ENCODE measurements at regions not wholly inside any gene's neighbourhood (a gene's known extent, or its start where the extent isn't known, plus 50 kb on each side); places are given as distances from the start of the nearest gene placed in this dataset.

DNA sequence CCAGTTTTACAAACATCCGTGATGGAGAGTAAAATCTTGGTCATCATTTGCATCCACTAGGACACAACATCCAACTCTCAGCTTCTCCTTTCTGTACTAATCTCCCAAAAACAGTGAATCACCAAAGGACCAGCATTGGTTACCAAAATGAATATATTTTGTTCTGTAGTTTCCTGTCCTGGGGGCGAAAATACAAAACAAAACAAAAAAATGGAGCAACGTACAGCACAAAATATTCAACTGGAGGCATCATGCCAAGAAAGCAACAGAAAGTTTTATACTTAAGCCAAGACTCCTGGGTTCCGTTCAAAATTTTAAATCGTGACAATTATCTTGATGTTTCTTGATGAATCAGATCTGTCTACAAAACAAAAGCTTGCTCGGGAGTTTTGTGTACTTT lies 126.6 kb upstream of the CCDC28A start:
- TF ChIP-seq, protein P1, sequence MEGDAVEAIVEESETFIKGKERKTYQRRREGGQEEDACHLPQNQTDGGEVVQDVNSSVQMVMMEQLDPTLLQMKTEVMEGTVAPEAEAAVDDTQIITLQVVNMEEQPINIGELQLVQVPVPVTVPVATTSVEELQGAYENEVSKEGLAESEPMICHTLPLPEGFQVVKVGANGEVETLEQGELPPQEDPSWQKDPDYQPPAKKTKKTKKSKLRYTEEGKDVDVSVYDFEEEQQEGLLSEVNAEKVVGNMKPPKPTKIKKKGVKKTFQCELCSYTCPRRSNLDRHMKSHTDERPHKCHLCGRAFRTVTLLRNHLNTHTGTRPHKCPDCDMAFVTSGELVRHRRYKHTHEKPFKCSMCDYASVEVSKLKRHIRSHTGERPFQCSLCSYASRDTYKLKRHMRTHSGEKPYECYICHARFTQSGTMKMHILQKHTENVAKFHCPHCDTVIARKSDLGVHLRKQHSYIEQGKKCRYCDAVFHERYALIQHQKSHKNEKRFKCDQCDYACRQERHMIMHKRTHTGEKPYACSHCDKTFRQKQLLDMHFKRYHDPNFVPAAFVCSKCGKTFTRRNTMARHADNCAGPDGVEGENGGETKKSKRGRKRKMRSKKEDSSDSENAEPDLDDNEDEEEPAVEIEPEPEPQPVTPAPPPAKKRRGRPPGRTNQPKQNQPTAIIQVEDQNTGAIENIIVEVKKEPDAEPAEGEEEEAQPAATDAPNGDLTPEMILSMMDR (IDR thresholded peaks at IDR 0.05; ENCODE audit: borderline replicate concordance, extremely low read depth, low read length, poor library complexity, severe bottlenecking), result no peak
- no peak for TF ChIP-seq EZH2 (IDR thresholded peaks at IDR 0.05; ENCODE audit: borderline replicate concordance, low read depth, low read length, severe bottlenecking)

Measured in DND-41 (cell line).